HEK293 (cell line): ENCODE measurements at regions not wholly inside any gene's neighbourhood (a gene's known extent, or its start where the extent isn't known, plus 50 kb on each side); places are given as distances from the start of the nearest gene placed in this dataset.

Experiments
- CTCF ChIA-PET: fragments of 350-600 bp; formaldehyde crosslinking; extraction: SDS; loops from one replicate; lab custom pipeline; 2021; ENCODE audit warnings: antibody characterized with exemption; lab: Yijun Ruan, JAX
- POLR2A ChIA-PET: fragments of 300-600 bp; formaldehyde crosslinking; extraction: SDS; loops from one replicate; lab custom pipeline; 2020; ENCODE audit warnings: antibody characterized with exemption, inconsistent platforms; lab: Yijun Ruan, JAX
- H3K27ac ChIP-seq: fragments of 200-500 bp; sonication (Bioruptor generic); 2 replicates; pipeline ENCODE4 v1.5.1; 2014; ENCODE audit warnings: low read depth, low read length, control low read depth, inconsistent platforms; ENCODE audit errors: extremely low read depth
- H3K36me3 ChIP-seq, 2 experiments: fragments of 200-500 bp in 1 of 2; sonication (Bioruptor generic) in 1 of 2; 1 replicate in 1 of 2; 2 replicates in 1 of 2; pipeline ENCODE4 v1.5.1; 2014 to 2017; ENCODE audit warnings: inconsistent platforms in 2 of 2, low read length in 2 of 2; ENCODE audit not compliant: control insufficient read depth in 2 of 2, insufficient read depth in 1 of 2
- H3K4me1 ChIP-seq: fragments of 200-500 bp; sonication (Bioruptor generic); 2 replicates; pipeline ENCODE4 v1.5.1; 2014; ENCODE audit warnings: mild to moderate bottlenecking, low read length, inconsistent platforms; ENCODE audit not compliant: control insufficient read depth, insufficient read depth
- H3K4me3 ChIP-seq: 2 replicates; pipeline ENCODE4 v1.5.1; 2011; ENCODE audit warnings: low read depth, mild to moderate bottlenecking, control low read depth, low read length, moderate library complexity
- H3K9me3 ChIP-seq: fragments of 200-500 bp; sonication (Bioruptor generic); 2 replicates; pipeline ENCODE4 v1.5.1; 2014; ENCODE audit warnings: low read depth, low read length, inconsistent platforms; ENCODE audit not compliant: control insufficient read depth, insufficient read depth
- KLF8 ChIP-seq: fragments of 450-650 bp; formaldehyde crosslinking; IDR thresholded peaks from 2 replicates; pipeline ENCODE4 v1.5.1; 2016; ENCODE audit warnings: missing biosample characterization, missing genetic modification characterization
- OSR2 ChIP-seq: fragments of 450-650 bp; formaldehyde crosslinking; IDR thresholded peaks from 2 replicates; pipeline ENCODE4 v1.5.1; 2016; ENCODE audit warnings: missing biosample characterization, missing genetic modification characterization
- OVOL3 ChIP-seq: fragments of 450-650 bp; formaldehyde crosslinking; IDR thresholded peaks from 2 replicates; pipeline ENCODE4 v1.5.1; 2016; ENCODE audit warnings: missing biosample characterization, missing genetic modification characterization
- PBX3 ChIP-seq: sonication (generic); formaldehyde crosslinking; IDR thresholded peaks from 2 replicates; pipeline ENCODE4 v1.8.1; 2022; ENCODE audit warnings: mild to moderate bottlenecking, moderate library complexity, missing genetic modification reagents
- REST ChIP-seq: fragments of 450-650 bp; formaldehyde crosslinking; IDR thresholded peaks from 2 replicates; pipeline ENCODE4 v1.5.1; 2016; ENCODE audit warnings: missing biosample characterization, missing genetic modification characterization
- SETDB1 ChIP-seq: IDR thresholded peaks from one replicate; pipeline ENCODE4 v1.6.1; 2017; ENCODE audit warnings: mild to moderate bottlenecking, low read length, moderate library complexity, mixed read lengths; ENCODE audit not compliant: insufficient read length
- SP2 ChIP-seq: fragments of 450-650 bp; formaldehyde crosslinking; IDR thresholded peaks from 2 replicates; pipeline ENCODE4 v1.5.1; 2016; ENCODE audit warnings: missing biosample characterization, missing genetic modification characterization
- SP7 ChIP-seq: fragments of 450-650 bp; formaldehyde crosslinking; IDR thresholded peaks from 2 replicates; pipeline ENCODE4 v1.5.1; 2016; ENCODE audit warnings: missing biosample characterization, missing genetic modification characterization
- TCF7L2 ChIP-seq: IDR thresholded peaks from 2 replicates; pipeline ENCODE4 v1.6.1; 2011; ENCODE audit warnings: low read depth, mild to moderate bottlenecking, inconsistent platforms, low read length, moderate library complexity, borderline replicate concordance
- ZFHX2 ChIP-seq: fragments of 450-650 bp; formaldehyde crosslinking; conservative IDR thresholded peaks from 2 replicates; pipeline ENCODE4 v1.5.1; 2016; ENCODE audit warnings: missing biosample characterization, missing genetic modification characterization
- ZNF112 ChIP-seq: fragments of 450-650 bp; formaldehyde crosslinking; IDR thresholded peaks from 2 replicates; pipeline ENCODE4 v1.5.0; 2017; ENCODE audit warnings: missing biosample characterization, missing genetic modification characterization
- ZNF169 ChIP-seq: fragments of 450-650 bp; formaldehyde crosslinking; IDR thresholded peaks from 2 replicates; pipeline ENCODE4 v1.5.1; 2016; ENCODE audit warnings: missing biosample characterization, missing genetic modification characterization
- ZNF18 ChIP-seq: fragments of 450-650 bp; formaldehyde crosslinking; IDR thresholded peaks from 2 replicates; pipeline ENCODE4 v1.5.1; 2016; ENCODE audit warnings: missing biosample characterization, missing genetic modification characterization
- ZNF311 ChIP-seq: fragments of 450-650 bp; formaldehyde crosslinking; IDR thresholded peaks from 2 replicates; pipeline ENCODE4 v1.5.1; 2017; ENCODE audit warnings: missing biosample characterization, missing genetic modification characterization, borderline replicate concordance
- ZNF426 ChIP-seq: fragments of 450-650 bp; formaldehyde crosslinking; IDR thresholded peaks from 2 replicates; pipeline ENCODE4 v1.5.1; 2017; ENCODE audit warnings: missing biosample characterization, missing genetic modification characterization, mild to moderate bottlenecking, inconsistent platforms, moderate library complexity
- ZNF514 ChIP-seq: fragments of 450-650 bp; formaldehyde crosslinking; IDR thresholded peaks from 2 replicates; pipeline ENCODE4 v1.5.1; 2016; ENCODE audit warnings: missing biosample characterization, missing genetic modification characterization
- ZNF558 ChIP-seq: fragments of 450-650 bp; formaldehyde crosslinking; IDR thresholded peaks from 2 replicates; pipeline ENCODE4 v1.5.1; 2016; ENCODE audit warnings: missing biosample characterization, missing genetic modification characterization
- ZNF621 ChIP-seq: fragments of 450-650 bp; formaldehyde crosslinking; IDR thresholded peaks from 2 replicates; pipeline ENCODE4 v1.5.1; 2017; ENCODE audit warnings: missing biosample characterization, missing genetic modification characterization
- ZNF664 ChIP-seq: fragments of 450-650 bp; formaldehyde crosslinking; IDR thresholded peaks from 2 replicates; pipeline ENCODE4 v1.5.1; 2016; ENCODE audit warnings: missing biosample characterization, missing genetic modification characterization
- ZNF76 ChIP-seq: fragments of 450-650 bp; formaldehyde crosslinking; IDR thresholded peaks from 2 replicates; pipeline ENCODE4; 2016; ENCODE audit warnings: low read depth, missing biosample characterization, missing genetic modification characterization, borderline replicate concordance
- ZNF777 ChIP-seq: fragments of 450-650 bp; formaldehyde crosslinking; IDR thresholded peaks from 2 replicates; pipeline ENCODE4 v1.5.1; 2017; ENCODE audit warnings: missing biosample characterization, missing genetic modification characterization, borderline replicate concordance

- Histone ChIP-seq H3K27ac (no peak overlapping the region), H3K4me1 (no peaks in the 10 kb centered on the region), H3K9me3 (no peaks in the 10 kb centered on the region), H3K4me3 (no peak overlapping the region), H3K36me3 (no peaks in the 10 kb centered on the region)
- TF ChIP-seq ZNF777 (tag by site-specific recombination), result no peak
- ChIA-PET CTCF (no interaction called here), POLR2A (interaction anchor here (0.5 kb wide), 1 partner anchor 255 kb away, joined by 3 read pairs; no protein-coding TSS in a partner anchor)
Observed at GRCh38 chr14:89088530-89088929, 264.1 kb downstream of the TTC8 start.

GRCh38 chr14:89089330-89089729, 264.9 kb downstream of the TTC8 start:
- Histone ChIP-seq H3K36me3 (no peaks in the 10 kb centered on the region), H3K27ac (no peak overlapping the region), H3K9me3 (no peaks in the 10 kb centered on the region), H3K4me3 (no peak overlapping the region), H3K4me1 (no peaks in the 10 kb centered on the region)
- CTCF ChIA-PET, result no interaction called here
- TF ChIP-seq ZNF76 (tag by site-specific recombination) (no peak), TCF7L2 (no peak), ZNF664 (tag by site-specific recombination) (no peak), ZNF18 (tag by site-specific recombination) (no peak), REST (tag by site-specific recombination) (no peak), SP2 (tag by site-specific recombination) (no peak), ZFHX2 (tag by site-specific recombination) (no peak), ZNF112 (tag by site-specific recombination) (no peak), SP7 (tag by site-specific recombination) (no peak)
- POLR2A ChIA-PET, result no interaction called here

- H3K27ac ChIP-seq, result no peak overlapping the region
- H3K36me3 ChIP-seq, result no peaks in the 10 kb centered on the region
- CTCF ChIA-PET, result interaction anchor here (1.7 kb wide), 1 partner anchor 65 kb away, joined by 3 read pairs; no protein-coding TSS in a partner anchor
- H3K9me3 ChIP-seq, result no peaks in the 10 kb centered on the region
- POLR2A ChIA-PET, result no interaction called here
- TF ChIP-seq OSR2 (tag by site-specific recombination) (no peak), ZNF311 (no peak), ZNF621 (tag by site-specific recombination) (no peak)
- H3K4me1 ChIP-seq, result no peaks in the 10 kb centered on the region
- no peak overlapping the region for H3K4me3 ChIP-seq
Observed at GRCh38 chr14:89091781-89092180, 267.3 kb downstream of the TTC8 start.

GRCh38 chr14:89093083-89093730, 268.8 kb downstream of the TTC8 start:
- Histone ChIP-seq H3K36me3 (no peaks in the 10 kb centered on the region), H3K9me3 (no peaks in the 10 kb centered on the region), H3K4me3 (no peak overlapping the region), H3K27ac (no peak overlapping the region), H3K4me1 (no peaks in the 10 kb centered on the region)
- ChIA-PET POLR2A (no interaction called here), CTCF (no interaction called here)
- TF ChIP-seq ZNF514 (tag by site-specific recombination) (no peak), ZNF621 (tag by site-specific recombination) (no peak), ZNF169 (tag by site-specific recombination) (no peak), PBX3 (CRISPR knock-in tag) (no peak), OVOL3 (tag by site-specific recombination) (no peak), ZNF426 (tag by site-specific recombination) (no peak), KLF8 (tag by site-specific recombination) (no peak), ZNF558 (tag by site-specific recombination) (no peak), SETDB1 (no peak)
